ENCODE measurements at regions not wholly inside any gene's neighbourhood (a gene's known extent, or its start where the extent isn't known, plus 50 kb on each side); places are given as distances from the start of the nearest gene placed in this dataset.

- intact Hi-C loops (cut with micrococcal nuclease) = no loop called here
Measured at GRCh38 chr2:37862620-37863019, 62.5 kb upstream of the RMDN2 start.

DNA sequence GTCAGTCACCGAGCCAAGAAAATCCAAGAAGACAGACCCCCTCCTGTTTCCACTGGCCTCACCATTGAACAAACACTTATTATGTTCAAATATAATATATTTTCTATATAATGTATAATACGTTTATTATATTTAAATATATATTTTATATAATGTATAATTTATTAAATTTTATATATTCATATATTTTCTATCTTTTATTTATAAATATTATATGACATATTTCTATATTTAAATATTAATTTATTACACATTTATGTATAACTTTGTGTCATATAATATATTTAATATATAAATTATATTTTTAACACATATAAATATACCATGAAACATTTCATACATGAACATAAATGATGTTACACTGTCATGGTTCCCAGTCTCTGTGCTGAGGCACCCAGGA, 60.9 kb upstream of the RMDN2 start:
- intact Hi-C loops (cut with micrococcal nuclease) = no loop called here

- intact Hi-C loops (cut with micrococcal nuclease) = no loop called here
Measured at GRCh38 chr2:37865640-37866039, 59.4 kb upstream of the RMDN2 start.

- intact Hi-C loops (cut with micrococcal nuclease) = no loop called here
Measured at GRCh38 chr2:37866171-37866934, 58.7 kb upstream of the RMDN2 start.

DNA sequence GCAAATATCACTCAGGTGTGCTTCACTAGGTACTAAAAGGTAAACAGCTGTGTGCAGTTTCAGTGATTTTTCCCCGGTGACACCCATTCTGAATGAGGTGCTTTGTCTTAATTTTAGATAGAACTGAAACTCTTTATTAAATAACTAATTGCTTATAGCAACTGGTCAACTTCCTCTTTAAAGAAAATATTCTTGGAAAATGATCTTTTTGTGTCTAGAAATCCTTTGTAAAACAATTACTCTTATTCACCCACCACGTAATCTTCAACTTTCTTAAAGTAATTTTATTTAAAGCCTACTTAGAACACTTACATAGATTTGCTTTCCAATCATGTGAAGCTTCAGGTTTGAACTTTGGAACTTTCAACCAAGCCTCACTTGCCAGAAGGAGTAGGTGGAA, 57.9 kb upstream of the RMDN2 start:
- intact Hi-C loops (cut with micrococcal nuclease) = no loop called here

DNA sequence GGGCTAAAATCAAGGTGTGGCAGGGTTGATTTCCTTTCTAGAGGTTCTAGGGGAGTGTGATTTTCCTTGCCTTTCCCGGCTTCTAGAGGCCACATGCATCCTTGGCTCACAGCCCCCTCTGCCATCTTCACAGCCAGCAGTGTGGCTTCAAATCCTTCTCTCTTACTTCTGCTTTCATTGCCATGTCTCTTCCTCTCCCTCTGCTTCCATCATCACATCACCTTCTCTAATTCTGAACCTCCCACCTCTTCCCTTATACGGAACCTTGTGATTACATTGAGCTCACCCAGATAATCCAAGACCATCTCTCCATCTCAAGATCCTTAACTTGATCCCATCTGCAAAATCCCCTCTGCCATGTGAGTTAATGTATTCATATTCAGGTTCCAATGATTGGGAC, 56.2 kb upstream of the RMDN2 start:
- intact Hi-C loops (cut with micrococcal nuclease) = no loop called here

GRCh38 chr2:37869304-37869703, 55.8 kb upstream of the RMDN2 start:
- intact Hi-C loops (cut with micrococcal nuclease) = no loop called here

DNA sequence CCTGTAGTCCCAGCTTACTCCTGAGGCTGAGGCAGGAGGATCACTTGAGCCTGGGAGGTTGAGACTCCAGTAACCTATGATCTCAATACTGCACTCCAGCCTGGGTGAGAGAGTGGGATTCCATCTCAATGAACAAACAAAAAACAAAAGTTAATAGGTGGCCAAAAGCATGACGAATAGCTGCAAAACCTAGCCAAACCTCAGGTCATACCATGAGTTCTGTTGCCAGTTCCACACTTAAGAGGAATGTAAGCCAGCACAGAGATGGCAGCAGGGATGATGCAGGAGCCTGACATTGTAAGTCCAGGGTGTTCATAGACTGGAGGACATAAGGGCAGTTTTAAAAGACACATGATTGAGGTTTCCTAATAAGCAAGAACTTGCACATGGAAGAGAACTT, 55.3 kb upstream of the RMDN2 start:
- intact Hi-C loops (cut with micrococcal nuclease) = no loop called here

- intact Hi-C loops (cut with micrococcal nuclease) = no loop called here
Measured at GRCh38 chr2:37870829-37871228, 54.3 kb upstream of the RMDN2 start.

DNA sequence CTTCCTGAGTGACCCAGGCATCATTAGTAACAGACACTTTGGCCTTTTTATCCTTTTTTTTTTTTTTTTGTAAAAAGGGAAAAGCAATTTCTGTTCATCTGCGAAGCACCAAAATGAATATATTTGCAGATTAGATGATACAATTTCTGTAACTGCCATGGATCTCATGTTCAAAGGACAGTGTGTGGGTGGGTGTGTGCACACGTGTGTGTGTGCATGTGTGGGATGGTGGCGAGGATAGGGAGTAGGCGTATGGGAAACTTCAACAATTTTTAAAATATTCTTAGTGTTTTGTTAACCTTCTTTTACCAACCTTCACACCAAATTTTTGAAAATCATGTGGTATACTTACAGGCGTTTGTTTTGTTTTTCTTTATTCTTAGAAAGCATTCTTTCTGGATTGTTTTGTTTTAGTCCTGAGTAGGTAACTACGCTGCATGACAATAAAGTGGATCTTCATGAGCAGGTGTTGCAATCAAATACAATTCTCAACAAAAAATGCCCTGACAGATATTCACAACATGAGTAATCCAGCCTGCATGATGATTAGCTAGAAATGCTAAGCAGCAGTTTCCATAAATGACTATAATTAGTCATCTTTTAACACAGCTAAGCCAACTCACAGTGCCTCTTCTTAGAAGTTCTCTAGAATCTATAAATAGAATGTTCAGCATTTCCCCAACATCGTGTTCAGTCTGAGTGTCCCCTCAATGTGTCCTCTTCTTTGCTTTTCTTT, 53.5 kb upstream of the RMDN2 start:
- intact Hi-C loops (cut with micrococcal nuclease) = no loop called here

DNA sequence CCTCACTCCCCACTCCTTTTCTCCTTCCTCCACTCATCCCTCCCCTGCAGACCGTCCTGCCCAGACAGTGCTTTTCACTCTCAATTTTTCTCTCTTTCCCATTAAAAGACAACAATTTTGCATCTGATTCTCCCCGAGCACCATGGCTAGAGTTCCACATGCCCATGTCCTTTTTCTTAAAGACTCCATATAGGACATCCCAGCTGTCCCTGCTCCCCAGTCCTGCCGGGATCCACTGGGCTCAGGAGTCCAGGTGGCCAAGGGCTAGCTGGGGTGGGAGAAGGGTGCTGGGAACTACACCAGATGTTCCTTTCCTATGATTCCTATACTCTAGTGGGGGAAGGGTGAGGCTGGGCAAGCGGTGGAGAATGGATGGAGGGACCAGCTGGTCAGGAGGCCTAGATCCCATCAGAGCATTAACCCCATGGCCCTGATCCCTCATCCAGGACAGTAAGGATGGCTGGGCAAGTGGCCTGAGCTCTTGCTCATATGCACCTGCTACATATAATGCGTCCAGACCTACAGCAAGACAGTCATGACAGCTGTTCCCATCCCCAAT, 52.8 kb upstream of the RMDN2 start:
- intact Hi-C loops (cut with micrococcal nuclease) = no loop called here

DNA sequence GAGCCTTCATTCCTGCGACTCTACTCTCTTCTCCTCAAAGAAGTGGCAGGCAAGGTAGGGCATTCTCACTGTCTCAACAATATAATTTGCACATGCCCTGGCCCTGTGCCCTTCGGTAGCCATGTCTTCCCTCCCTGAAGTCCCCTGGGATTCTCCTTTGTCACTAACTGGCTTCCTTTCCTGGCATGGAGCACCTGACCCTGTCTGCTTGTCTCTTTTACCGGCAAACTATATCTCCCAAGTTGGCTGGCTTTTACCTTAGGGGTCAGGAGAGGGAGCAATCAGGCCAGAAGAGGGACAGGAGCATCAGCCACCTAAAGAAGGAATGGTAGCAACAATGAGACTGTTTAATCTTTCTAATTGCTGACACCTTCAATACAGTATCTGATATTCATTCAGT, 51.9 kb upstream of the RMDN2 start:
- intact Hi-C loops (cut with micrococcal nuclease) = no loop called here

DNA sequence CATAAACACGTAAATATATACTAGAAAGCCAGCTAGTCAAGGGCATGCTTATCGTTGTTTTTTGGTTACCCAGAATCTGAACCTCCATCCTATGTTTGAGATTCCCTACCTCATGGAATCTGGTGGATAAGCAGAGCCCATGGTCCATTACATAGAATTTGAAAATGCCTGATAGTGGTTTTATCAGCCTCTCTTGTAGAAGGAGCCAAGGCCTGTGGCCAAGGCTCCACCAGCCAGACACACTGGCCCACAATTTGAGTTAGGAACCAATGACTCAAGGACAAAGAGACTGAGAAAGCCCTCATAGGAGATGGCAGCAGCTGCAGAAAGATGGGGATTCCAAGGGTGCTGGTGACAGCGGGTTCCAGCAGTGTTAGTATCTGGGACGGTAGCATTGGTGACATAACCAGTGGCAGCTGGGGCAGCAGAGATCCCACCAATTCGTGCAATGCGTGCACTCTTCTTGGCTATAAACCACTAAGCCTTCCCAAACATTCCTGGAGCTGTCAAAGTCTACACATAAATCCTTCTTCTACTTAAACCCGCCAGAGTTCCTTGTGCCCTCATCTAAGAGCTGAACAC, 51.2 kb upstream of the RMDN2 start:
- intact Hi-C loops (cut with micrococcal nuclease) = no loop called here

GRCh38 chr2:37874470-37874869, 50.6 kb upstream of the RMDN2 start:
- intact Hi-C loops (cut with micrococcal nuclease) = no loop called here

Measured in T-helper 2 cell treated with Interferon-gamma antibody and Interleukin-4, amounts not matched to agents 100 ng/mL and 5 ng/mL, for 36 hours (primary cell).